ENCODE measurements at regions not wholly inside any gene's neighbourhood (a gene's known extent, or its start where the extent isn't known, plus 50 kb on each side); places are given as distances from the start of the nearest gene placed in this dataset.

DNA sequence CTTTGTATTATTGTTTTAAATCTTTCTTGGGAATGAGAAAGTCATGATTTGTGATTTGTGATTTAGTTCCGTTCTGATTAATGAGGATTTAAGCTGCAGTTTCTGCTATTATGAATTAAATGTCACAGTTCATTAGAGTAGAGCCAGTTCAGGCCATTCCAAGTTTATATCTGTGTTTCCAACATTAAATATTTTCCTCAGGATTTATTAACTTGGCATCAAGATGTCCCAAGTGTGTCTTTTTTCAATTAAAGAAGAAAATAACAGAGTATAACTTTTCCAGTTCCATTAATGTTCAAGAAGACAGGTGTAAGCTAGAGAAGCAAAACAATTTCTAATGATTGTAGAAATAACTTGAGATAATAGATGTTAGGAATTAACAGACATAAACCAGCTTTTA lies 1183.2 kb upstream of the CELF2 start:
- intact Hi-C loops (cut with DNase I) = no loop called here
- no peak overlapping the region for H3K4me3 ChIP-seq
- H3K27ac ChIP-seq = no peak overlapping the region
- H3K4me1 ChIP-seq (replicated peaks) = no peaks in the 10 kb centered on the region
- no peak for DNase-seq (ENCODE audit: low spot score)
- WGBS = 43% methylated on average over 1 of the region's 1 CpG
- H3K9me3 ChIP-seq = no peaks in the 10 kb centered on the region
- no peaks in the 10 kb centered on the region for H3K36me3 ChIP-seq
- H3K27me3 ChIP-seq (replicated peaks; ENCODE audit: insufficient read depth) = no peaks in the 10 kb centered on the region
- no peak for TF ChIP-seq POLR2A (IDR thresholded peaks at IDR 0.05)
- TF ChIP-seq, protein P1, sequence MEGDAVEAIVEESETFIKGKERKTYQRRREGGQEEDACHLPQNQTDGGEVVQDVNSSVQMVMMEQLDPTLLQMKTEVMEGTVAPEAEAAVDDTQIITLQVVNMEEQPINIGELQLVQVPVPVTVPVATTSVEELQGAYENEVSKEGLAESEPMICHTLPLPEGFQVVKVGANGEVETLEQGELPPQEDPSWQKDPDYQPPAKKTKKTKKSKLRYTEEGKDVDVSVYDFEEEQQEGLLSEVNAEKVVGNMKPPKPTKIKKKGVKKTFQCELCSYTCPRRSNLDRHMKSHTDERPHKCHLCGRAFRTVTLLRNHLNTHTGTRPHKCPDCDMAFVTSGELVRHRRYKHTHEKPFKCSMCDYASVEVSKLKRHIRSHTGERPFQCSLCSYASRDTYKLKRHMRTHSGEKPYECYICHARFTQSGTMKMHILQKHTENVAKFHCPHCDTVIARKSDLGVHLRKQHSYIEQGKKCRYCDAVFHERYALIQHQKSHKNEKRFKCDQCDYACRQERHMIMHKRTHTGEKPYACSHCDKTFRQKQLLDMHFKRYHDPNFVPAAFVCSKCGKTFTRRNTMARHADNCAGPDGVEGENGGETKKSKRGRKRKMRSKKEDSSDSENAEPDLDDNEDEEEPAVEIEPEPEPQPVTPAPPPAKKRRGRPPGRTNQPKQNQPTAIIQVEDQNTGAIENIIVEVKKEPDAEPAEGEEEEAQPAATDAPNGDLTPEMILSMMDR (IDR thresholded peaks at IDR 0.05) = no peak
- no peak for TF ChIP-seq POLR2AphosphoS5 (IDR thresholded peaks at IDR 0.05)

DNA sequence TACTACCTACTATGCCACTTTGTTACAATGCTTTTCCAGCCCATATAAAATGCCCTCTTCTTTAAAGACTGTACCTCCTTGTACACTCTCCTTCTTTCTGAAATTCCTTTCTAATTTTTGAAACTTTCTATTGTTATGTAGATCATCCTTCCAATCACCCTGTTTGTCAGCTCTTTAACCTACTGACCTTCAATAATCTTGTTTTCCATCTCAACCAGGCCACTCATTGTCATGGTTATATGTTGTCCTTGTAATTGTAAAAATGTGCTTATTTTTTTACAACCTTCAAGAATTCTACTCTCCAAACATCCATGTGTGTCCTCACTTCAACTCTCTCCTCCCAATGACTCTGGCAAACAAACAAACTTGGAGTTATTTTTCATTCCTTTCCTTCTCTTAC lies 1172.6 kb upstream of the CELF2 start:
- Histone ChIP-seq H3K27ac (no peak overlapping the region), H3K4me3 (no peak overlapping the region), H3K9me3 (no peaks in the 10 kb centered on the region), H3K4me1 (replicated peaks) (no peaks in the 10 kb centered on the region), H3K36me3 (no peaks in the 10 kb centered on the region), H3K27me3 (replicated peaks; ENCODE audit: insufficient read depth) (no peaks in the 10 kb centered on the region)
- DNase-seq (ENCODE audit: low spot score) = no peak
- TF ChIP-seq POLR2A (IDR thresholded peaks at IDR 0.05) = no peak
- TF ChIP-seq, protein P1 (IDR thresholded peaks at IDR 0.05) = no peak
- no peak for TF ChIP-seq POLR2AphosphoS5 (IDR thresholded peaks at IDR 0.05)
- intact Hi-C loops (cut with DNase I) = no loop called here

DNA sequence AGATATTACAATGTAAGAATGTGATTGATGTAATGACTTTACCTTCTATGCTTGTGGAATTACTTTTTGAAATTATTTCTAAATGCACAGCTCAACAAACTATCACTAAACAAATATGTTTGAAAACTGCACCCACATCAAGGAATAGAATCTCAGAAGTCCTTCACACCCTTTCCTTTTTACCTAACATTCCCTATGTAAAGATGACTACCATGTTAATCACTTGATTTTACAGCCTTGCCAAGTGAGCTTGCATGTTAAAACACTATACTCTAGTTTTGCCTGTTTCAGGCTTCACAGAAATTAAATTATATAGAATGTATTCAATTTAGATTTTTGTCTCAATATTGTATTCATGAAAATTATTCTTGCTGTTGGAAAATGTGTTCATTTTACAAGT lies 1169.4 kb upstream of the CELF2 start:
- no peak for DNase-seq (ENCODE audit: low spot score)
- intact Hi-C loops (cut with DNase I) = no loop called here
- Histone ChIP-seq H3K9me3 (no peaks in the 10 kb centered on the region), H3K36me3 (no peaks in the 10 kb centered on the region), H3K27ac (no peak overlapping the region), H3K4me3 (no peak overlapping the region), H3K4me1 (replicated peaks) (no peaks in the 10 kb centered on the region), H3K27me3 (replicated peaks; ENCODE audit: insufficient read depth) (no peaks in the 10 kb centered on the region)
- TF ChIP-seq, protein P1 (IDR thresholded peaks at IDR 0.05) = no peak
- TF ChIP-seq POLR2A (IDR thresholded peaks at IDR 0.05) (no peak), POLR2AphosphoS5 (IDR thresholded peaks at IDR 0.05) (no peak)

DNA sequence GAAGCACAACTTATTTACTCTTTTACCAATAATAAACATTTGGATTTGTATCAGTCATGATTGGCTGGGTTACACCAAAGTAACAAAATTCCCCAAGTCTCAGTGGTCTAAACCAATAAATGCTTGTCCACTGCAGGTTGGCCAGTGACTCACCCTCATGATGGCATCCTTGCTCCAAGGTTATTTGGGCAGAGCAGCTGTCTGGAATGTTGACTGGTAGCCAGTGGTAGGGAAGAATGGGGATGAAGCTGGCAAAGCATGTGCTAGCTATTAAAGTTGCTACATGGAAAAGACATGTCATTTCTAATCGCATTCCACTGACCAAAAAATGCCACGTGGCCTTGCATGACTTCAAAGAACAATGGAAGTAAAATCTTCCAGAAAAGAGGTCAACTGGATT lies 1168.7 kb upstream of the CELF2 start:
- Histone ChIP-seq H3K27ac (no peak overlapping the region), H3K4me1 (replicated peaks) (no peaks in the 10 kb centered on the region), H3K27me3 (replicated peaks; ENCODE audit: insufficient read depth) (no peaks in the 10 kb centered on the region), H3K4me3 (no peak overlapping the region), H3K9me3 (no peaks in the 10 kb centered on the region), H3K36me3 (no peaks in the 10 kb centered on the region)
- TF ChIP-seq, protein P1 (IDR thresholded peaks at IDR 0.05) = no peak
- TF ChIP-seq POLR2AphosphoS5 (IDR thresholded peaks at IDR 0.05) = no peak
- TF ChIP-seq POLR2A (IDR thresholded peaks at IDR 0.05) = no peak
- intact Hi-C loops (cut with DNase I) = no loop called here
- 84% methylated on average over 2 of the region's 2 CpGs for WGBS
- DNase-seq (ENCODE audit: low spot score) = no peak

DNA sequence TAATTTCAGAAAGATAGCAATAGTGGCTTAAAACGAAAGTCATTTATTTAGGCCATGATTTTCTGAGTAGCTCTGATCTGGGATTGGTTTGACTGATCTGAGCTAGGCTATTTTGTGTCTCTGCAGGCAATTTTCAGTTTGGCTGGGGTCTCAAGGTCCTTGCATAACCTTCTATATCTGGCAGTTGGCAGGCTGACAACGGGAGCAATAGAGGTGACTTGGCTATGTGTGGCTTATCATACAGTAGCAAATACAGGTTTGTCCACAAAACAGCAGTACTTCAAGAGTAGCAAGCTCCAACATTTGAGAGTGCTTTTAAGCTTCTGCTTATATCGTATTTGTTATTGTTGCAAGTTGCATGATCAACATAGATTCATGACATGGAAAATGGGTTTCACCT lies 1167.3 kb upstream of the CELF2 start:
- Histone ChIP-seq H3K36me3 (no peaks in the 10 kb centered on the region), H3K4me3 (no peak overlapping the region), H3K27ac (no peak overlapping the region), H3K27me3 (replicated peaks; ENCODE audit: insufficient read depth) (no peaks in the 10 kb centered on the region), H3K4me1 (replicated peaks) (no peaks in the 10 kb centered on the region), H3K9me3 (no peaks in the 10 kb centered on the region)
- DNase-seq (ENCODE audit: low spot score) = no peak
- intact Hi-C loops (cut with DNase I) = no loop called here
- TF ChIP-seq, protein P1 (IDR thresholded peaks at IDR 0.05) = no peak
- TF ChIP-seq POLR2AphosphoS5 (IDR thresholded peaks at IDR 0.05) (no peak), POLR2A (IDR thresholded peaks at IDR 0.05) (no peak)
- WGBS = 83% methylated on average over 3 of the region's 3 CpGs
